Neural progenitor cell (in vitro differentiated cells): ENCODE measurements at regions not wholly inside any gene's neighbourhood (a gene's known extent, or its start where the extent isn't known, plus 50 kb on each side); places are given as distances from the start of the nearest gene placed in this dataset.
"Not testable (repeated sequence)": the region's sequence is repeated elsewhere in the genome, so short reads cannot be mapped to it uniquely, and the experiment has no call there.

Source experiments
- DNase-seq: peaks from one replicate; pipeline ENCODE4 v3.0.0-alpha.2; 2016; ENCODE audit warnings: low spot score
- H2AFZ ChIP-seq: fragments of 200-600 bp; sonication (generic); replicated peaks from 2 replicates; pipeline ENCODE4 v1.6.1; 2016; ENCODE audit warnings: antibody characterized with exemption
- H3F3A ChIP-seq: fragments of 200-600 bp; sonication (generic); 2 replicates; pipeline ENCODE4 v1.6.1; 2016; ENCODE audit warnings: antibody characterized with exemption, low read depth
- H3K27ac ChIP-seq: fragments of 200-600 bp; sonication (generic); 2 replicates; pipeline ENCODE4 v1.5.1; 2016; ENCODE audit warnings: mild to moderate bottlenecking
- H3K27me3 ChIP-seq: fragments of 200-600 bp; sonication (generic); 2 replicates; pipeline ENCODE4 v1.6.1; 2016; ENCODE audit warnings: mild to moderate bottlenecking, moderate library complexity
- H3K36me3 ChIP-seq: fragments of 200-600 bp; sonication (generic); 2 replicates; pipeline ENCODE4 v1.5.1; 2016
- H3K4me1 ChIP-seq: fragments of 200-600 bp; sonication (generic); 2 replicates; pipeline ENCODE4 v1.6.1; 2016; ENCODE audit warnings: mixed run types
- H3K4me2 ChIP-seq: fragments of 200-600 bp; sonication (generic); 2 replicates; pipeline ENCODE4 v1.6.1; 2016
- H3K4me3 ChIP-seq: fragments of 200-600 bp; sonication (generic); 2 replicates; pipeline ENCODE4 v1.5.1; 2016
- H3K79me2 ChIP-seq: fragments of 200-600 bp; sonication (generic); 2 replicates; pipeline ENCODE4 v1.6.1; 2016; ENCODE audit warnings: low read depth
- H3K9ac ChIP-seq: fragments of 200-600 bp; sonication (generic); 2 replicates; pipeline ENCODE4 v1.6.1; 2016
- H3K9me3 ChIP-seq: fragments of 200-600 bp; sonication (generic); 2 replicates; pipeline ENCODE4 v1.5.1; 2016; ENCODE audit warnings: low read depth
- H4K20me1 ChIP-seq: fragments of 200-600 bp; sonication (generic); 2 replicates; pipeline ENCODE4 v1.6.1; 2016; ENCODE audit warnings: low read depth
- H3K27ac Mint-ChIP-seq: 3 replicates; pipeline ENCODE4 v1.8.0; 2021; ENCODE audit warnings: mixed read lengths
- H3K27me3 Mint-ChIP-seq: 2 replicates; pipeline ENCODE4 v1.8.0; 2022; ENCODE audit warnings: low read depth, mild to moderate bottlenecking, inconsistent platforms, moderate library complexity, mixed read lengths; ENCODE audit not compliant: insufficient read depth
- H3K36me3 Mint-ChIP-seq: 3 replicates; pipeline ENCODE4 v1.8.0; 2021; ENCODE audit warnings: mixed read lengths
- H3K4me1 Mint-ChIP-seq: 3 replicates; pipeline ENCODE4 v1.8.0; 2021; ENCODE audit warnings: mixed read lengths
- H3K4me3 Mint-ChIP-seq: 3 replicates; pipeline ENCODE4 v1.8.0; 2021; ENCODE audit warnings: mild to moderate bottlenecking, moderate library complexity, mixed read lengths
- H3K9me3 Mint-ChIP-seq: 3 replicates; pipeline ENCODE4 v1.8.0; 2020; ENCODE audit warnings: mixed read lengths
- CTCF ChIP-seq: fragments of 200-600 bp; sonication (generic); IDR thresholded peaks from 2 replicates; pipeline ENCODE4 v1.5.1; 2017; ENCODE audit warnings: antibody characterized with exemption, mild to moderate bottlenecking
- EZH2 ChIP-seq: fragments of 200-600 bp; sonication (generic); IDR thresholded peaks from 2 replicates; pipeline ENCODE4 v1.6.1; 2017; ENCODE audit warnings: antibody characterized with exemption, mild to moderate bottlenecking, moderate library complexity
- EZH2phosphoT487 ChIP-seq: fragments of 200-600 bp; sonication (generic); IDR thresholded peaks from 2 replicates; pipeline ENCODE4 v1.6.1; 2017; ENCODE audit warnings: antibody characterized with exemption

- Mint-ChIP-seq H3K27me3 (no peaks in the 10 kb centered on the region), H3K4me3 (no peak overlapping the region), H3K36me3 (no peaks in the 10 kb centered on the region), H3K4me1 (peaks cover 6% of the 10 kb centered on the region), H3K9me3 (no peaks in the 10 kb centered on the region), H3K27ac (no peak overlapping the region)
- Histone ChIP-seq H3K9me3 (no peaks in the 10 kb centered on the region), H3K27ac (no peak overlapping the region), H2AFZ (no peak overlapping the region), H3K27me3 (no peaks in the 10 kb centered on the region), H4K20me1 (no peaks in the 10 kb centered on the region), H3K4me2 (no peak overlapping the region), H3F3A (no peaks in the 10 kb centered on the region), H3K9ac (no peak overlapping the region), H3K4me3 (no peak overlapping the region), H3K36me3 (no peaks in the 10 kb centered on the region), H3K4me1 (no peaks in the 10 kb centered on the region), H3K79me2 (no peaks in the 10 kb centered on the region)
- TF ChIP-seq EZH2phosphoT487 (no peak), CTCF (no peak), EZH2 (no peak)
- no peak for DNase-seq
Measured at GRCh38 chr3:35263477-35263876, 375.8 kb upstream of the ARPP21 start.

- not testable (repeated sequence) for DNase-seq, H2AFZ ChIP-seq, H3F3A ChIP-seq, H3K27ac Mint-ChIP-seq, H3K4me1 Mint-ChIP-seq, H3K4me1 ChIP-seq, H3K9me3 Mint-ChIP-seq, H4K20me1 ChIP-seq, H3K27me3 ChIP-seq, H3K4me2 ChIP-seq, H3K27ac ChIP-seq, H3K9me3 ChIP-seq, H3K36me3 ChIP-seq, H3K36me3 Mint-ChIP-seq, H3K27me3 Mint-ChIP-seq, H3K4me3 ChIP-seq, H3K79me2 ChIP-seq, H3K9ac ChIP-seq, H3K4me3 Mint-ChIP-seq
Measured at GRCh38 chr3:35266065-35266464, 373.3 kb upstream of the ARPP21 start.

GRCh38 chr3:35275768-35276167 lies 363.6 kb upstream of the ARPP21 start:
- Mint-ChIP-seq H3K4me3 (no peak overlapping the region), H3K36me3 (no peaks in the 10 kb centered on the region), H3K27me3 (no peaks in the 10 kb centered on the region), H3K27ac (no peak overlapping the region), H3K9me3 (no peaks in the 10 kb centered on the region), H3K4me1 (no peaks in the 10 kb centered on the region)
- Histone ChIP-seq H3K4me2 (no peak overlapping the region), H3K9ac (no peak overlapping the region), H3K27me3 (no peaks in the 10 kb centered on the region), H3K4me1 (no peaks in the 10 kb centered on the region), H3K27ac (no peak overlapping the region), H3K4me3 (no peak overlapping the region), H4K20me1 (no peaks in the 10 kb centered on the region), H3K36me3 (no peaks in the 10 kb centered on the region), H2AFZ (no peak overlapping the region), H3K9me3 (no peaks in the 10 kb centered on the region), H3K79me2 (no peaks in the 10 kb centered on the region), H3F3A (no peaks in the 10 kb centered on the region)
- TF ChIP-seq CTCF (no peak), EZH2 (no peak), EZH2phosphoT487 (no peak)
- DNase-seq: no peak

GRCh38 chr3:35276568-35276967 lies 362.8 kb upstream of the ARPP21 start:
- Histone ChIP-seq H2AFZ (no peak overlapping the region), H4K20me1 (no peaks in the 10 kb centered on the region), H3K27ac (no peak overlapping the region), H3K36me3 (no peaks in the 10 kb centered on the region), H3K79me2 (no peaks in the 10 kb centered on the region), H3K4me1 (no peaks in the 10 kb centered on the region), H3F3A (no peaks in the 10 kb centered on the region), H3K9ac (no peak overlapping the region), H3K4me2 (no peak overlapping the region), H3K9me3 (no peaks in the 10 kb centered on the region), H3K4me3 (no peak overlapping the region), H3K27me3 (no peaks in the 10 kb centered on the region)
- no peak overlapping the region for H3K27ac Mint-ChIP-seq
- H3K4me3 Mint-ChIP-seq: no peak overlapping the region
- H3K9me3 Mint-ChIP-seq: no peaks in the 10 kb centered on the region
- H3K4me1 Mint-ChIP-seq: no peaks in the 10 kb centered on the region
- TF ChIP-seq EZH2 (no peak), EZH2phosphoT487 (no peak), CTCF (no peak)
- no peak for DNase-seq
- H3K36me3 Mint-ChIP-seq: no peaks in the 10 kb centered on the region
- H3K27me3 Mint-ChIP-seq: no peaks in the 10 kb centered on the region
